ENCODE measurements at regions not wholly inside any gene's neighbourhood (a gene's known extent, or its start where the extent isn't known, plus 50 kb on each side); places are given as distances from the start of the nearest gene placed in this dataset.

DNA sequence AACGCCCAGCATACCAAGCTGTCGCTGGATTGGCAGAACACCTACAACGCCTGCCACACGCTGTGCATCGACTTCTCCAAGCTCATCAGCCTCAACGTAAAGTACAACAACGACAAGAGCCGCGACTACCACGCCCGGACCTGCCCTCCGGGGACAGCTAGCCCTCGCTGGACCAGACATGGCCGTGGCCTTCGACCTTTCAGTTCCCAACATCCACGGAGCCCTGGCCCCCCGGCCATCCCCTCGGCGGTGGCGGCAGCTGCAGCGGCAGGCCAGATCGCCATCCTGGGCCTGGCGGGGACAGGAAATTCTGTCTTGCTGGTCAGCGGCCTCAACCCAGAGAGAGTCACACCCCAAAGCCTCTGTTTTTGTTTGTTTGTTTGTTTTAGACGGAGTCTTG lies 132.6 kb upstream of the FUT8 start:
- no peak for DNase-seq (ENCODE audit: low read depth)

DNA sequence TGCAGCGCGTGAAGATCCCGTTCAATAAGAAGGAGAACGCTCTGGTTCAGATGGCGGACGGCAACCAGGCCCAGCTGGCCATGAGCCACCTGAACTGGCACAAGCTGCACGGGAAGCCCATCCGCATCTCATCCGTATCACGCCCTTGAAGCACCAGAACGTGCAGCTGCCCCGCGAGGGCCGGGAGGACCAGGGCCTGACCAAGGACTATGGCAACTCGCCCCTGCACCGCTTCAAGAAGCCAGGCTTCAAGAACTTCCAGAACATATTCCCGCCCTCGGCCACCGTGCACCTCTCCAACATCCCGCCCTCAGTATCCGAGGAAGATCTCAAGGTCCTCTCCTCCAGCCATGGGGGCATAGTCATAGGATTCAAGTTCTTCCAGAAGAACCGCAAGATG lies 131.9 kb upstream of the FUT8 start:
- no peak for DNase-seq (ENCODE audit: low read depth)

DNA sequence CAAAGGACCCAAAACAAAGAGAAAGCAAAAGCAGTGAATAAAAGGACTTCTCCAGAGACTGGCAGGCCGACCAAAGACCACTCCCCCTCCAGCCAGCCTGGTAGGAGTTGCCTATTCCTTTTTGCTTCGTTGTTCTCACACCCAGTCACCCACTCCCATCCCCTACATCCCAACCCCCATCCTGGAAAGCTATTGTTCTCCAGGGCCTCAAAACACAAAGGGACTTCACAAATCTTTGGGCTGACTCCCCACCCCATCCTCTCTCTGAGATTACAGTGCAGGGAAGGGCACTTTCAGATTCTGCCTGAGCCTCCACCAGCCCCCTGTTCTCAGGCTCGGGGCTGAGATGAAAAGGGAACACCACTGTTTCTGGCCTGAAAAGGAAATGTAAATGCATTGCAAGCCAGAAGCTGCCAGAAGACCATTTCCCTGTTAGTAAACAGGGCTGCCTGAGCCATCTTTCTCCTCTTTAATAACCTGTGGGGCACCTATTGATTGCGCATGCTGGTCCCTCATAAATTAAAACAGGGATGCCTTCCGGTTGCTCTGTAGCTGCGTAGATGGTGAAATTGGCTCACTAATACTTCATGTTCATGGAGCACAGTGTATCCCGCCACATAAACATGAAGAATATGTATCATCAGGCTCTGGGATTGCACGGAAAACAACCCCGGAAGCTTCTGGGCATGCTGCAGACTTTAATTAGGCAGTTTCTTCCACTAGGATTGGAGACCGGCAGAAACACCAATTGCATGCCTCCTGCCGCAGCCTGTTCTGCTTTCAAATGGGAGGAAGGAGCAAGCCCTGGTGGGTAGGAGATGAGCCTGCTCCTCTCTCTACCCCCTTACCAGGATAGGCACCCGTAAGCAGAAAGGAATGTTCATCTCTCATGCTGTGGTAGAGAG lies 130.3 kb upstream of the FUT8 start:
- DNase-seq (ENCODE audit: low read depth) = no peak

DNA sequence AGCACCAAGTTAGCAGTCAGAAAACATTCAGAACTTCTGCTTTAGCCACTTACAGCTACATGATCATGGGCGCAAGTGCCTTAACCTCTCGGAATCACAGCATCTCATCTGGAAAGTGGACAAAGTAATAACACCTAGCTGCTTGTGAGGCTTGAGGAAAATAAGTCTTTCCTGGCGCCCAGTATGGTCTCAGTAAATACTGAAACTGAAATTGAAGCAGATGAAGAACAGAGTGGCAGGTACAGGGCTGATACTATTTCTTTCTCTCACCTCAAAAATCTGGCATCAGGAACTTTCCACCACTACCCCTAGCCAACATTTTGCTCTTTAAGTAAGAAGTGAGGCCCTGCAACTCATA lies 129.7 kb upstream of the FUT8 start:
- no peak for DNase-seq (ENCODE audit: low read depth)

DNA sequence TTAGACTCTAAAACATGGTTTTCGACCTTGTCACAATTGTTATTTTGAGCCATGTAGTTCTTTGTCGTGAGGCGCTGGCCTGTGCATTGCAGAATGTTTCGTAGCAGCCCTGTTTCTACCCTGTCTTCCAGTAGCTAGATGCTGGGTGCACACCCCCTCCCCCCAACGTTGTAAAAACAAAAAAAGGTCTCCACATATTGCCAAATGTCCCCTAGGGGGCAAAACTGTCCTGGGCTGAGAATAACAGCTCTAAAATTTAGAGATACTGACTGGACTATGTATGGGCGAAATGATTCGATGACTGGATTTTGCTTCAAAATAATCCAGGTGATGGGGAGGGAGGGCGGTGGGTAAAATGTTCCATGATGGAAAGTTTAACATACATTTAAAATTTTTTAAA lies 126.1 kb upstream of the FUT8 start:
- no peak for DNase-seq (ENCODE audit: low read depth)

DNA sequence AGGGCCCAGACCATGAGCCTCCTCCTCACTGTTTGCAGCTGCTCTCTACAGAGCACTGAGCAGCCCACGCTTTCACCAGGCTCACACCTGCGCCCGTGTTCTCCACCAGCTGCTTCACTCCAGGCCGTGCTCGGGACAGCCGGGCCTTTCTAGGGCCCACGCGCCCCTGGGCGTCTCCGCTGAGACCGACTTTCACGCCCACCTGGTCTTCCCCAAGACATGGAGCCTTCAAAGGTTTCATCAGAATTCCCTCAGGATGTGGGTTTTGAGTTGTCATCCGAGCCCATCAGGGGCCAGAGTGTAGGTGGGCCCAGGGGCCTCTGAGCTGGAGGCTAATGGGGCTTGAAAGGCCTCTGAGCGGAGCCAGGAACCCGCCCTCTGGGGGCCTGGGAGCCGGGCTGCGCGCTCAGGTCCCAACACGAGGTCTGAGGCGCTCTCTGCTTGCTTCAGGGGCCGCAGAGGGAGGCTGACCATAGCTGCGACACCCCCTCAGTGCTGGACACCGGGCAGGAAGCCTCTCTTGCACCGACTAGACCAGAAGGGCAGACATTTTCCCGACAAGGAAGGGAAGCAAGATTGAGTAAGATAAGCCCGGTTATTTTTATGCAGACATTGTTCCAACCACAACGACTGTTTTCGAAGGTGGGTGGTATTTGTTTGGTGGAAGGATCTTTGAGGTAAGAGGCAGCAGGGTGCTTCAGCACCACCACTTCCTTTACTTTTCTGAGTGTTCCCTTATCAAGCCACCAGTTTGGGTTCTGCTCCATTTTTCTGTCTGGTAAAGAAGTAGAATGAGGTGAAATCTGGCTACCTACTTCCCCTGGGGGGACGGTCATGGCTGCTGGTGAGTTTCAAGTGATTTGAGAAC lies 125.0 kb upstream of the FUT8 start:
- no peak for DNase-seq (ENCODE audit: low read depth)

DNA sequence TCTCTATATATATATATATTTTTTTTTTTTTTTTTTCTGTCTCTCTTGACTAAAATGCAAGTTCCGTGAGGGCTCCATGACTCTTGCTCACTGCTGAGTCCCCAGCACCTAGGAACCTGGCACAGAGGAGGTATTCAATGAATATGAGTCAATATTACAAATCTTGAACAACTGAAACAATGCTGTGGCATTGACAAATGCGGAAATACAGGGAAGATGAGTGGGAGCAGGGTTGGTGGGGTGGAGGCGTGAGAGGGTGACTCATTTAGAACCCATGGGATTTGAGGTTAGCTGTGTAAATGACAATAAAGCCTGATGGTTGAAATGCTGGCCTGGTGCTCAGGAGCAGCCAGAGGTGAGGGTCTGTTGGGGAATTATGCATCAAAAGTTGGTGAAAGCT lies 121.7 kb upstream of the FUT8 start:
- no peak for DNase-seq (ENCODE audit: low read depth)

DNA sequence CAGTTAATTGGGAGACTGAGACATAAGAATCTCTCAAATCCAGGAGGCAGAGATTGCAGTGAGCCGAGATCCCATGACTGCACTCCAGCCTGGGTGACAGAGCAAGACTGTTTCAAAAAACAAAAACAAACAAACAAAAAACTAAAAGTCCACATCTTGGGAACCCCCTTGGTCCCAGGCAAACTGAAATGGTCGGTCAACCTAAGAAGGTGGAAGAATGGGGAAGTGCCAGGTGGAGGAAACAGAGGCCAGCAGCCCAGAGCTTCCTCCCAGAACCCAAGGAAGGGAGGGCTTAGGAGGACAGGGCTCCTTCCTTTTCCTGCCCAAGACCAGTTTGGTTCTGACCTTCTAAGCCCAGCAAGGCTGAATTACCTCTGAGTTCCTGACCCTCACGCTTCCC lies 121.0 kb upstream of the FUT8 start:
- DNase-seq (ENCODE audit: low read depth) = no peak

DNA sequence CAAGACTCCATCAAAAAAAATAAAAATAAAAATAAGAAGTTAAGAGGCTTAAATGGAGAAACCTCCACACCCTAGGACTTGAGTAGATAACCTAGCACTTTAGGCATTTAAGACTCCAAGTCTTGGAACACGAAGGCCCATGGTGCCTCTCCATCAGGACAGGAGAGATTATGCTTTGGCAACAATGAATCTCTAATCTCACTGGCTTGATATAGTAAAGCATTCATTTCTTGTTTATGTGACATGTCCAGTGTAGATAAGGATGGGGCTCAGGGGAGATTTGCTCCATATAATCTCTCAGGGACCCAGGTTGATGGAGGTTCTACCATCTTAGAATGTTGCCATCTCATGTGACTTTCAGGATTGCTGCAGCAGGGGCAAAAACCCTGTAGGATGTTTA lies 117.7 kb upstream of the FUT8 start:
- DNase-seq (ENCODE audit: low read depth) = no peak

DNA sequence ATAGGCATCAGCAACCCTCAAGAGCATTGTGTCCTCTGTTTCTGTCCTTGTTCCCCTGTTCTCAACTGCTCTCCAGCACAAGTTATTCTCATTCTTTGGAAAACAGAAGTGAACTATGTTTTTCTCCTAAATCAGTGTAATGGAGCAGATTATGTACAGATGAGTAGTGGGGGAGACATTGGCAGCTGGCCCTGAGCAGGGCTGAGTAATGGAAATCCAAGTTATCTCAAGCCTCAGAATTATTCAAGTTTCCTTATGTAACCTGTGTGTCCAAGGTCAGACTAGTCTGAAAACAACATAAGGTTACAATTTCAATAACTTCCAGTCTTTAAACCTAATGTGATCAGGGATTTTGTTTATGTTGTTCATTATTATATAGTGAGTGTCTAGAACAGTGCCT lies 116.1 kb upstream of the FUT8 start:
- no peak for DNase-seq (ENCODE audit: low read depth)

DNA sequence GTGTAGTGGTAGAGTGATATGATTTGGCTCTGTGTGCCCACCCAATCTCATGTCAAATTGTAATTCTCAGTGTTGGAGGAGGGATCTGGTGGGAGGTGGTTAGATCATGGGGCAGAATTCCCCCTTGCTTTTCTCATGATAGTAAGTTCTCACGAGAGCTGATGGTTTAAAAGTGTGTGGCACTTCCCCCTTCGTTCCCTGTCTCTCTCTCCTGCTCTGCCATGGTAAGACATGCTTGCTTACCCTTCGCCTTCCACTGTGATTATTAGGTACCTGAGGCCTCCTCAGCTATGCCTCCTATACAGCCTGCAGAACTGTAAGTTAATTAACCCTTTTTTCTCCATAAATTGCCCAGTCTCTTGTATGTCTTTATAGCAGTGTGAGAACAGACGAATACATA lies 115.7 kb upstream of the FUT8 start:
- DNase-seq (ENCODE audit: low read depth) = no peak

DNA sequence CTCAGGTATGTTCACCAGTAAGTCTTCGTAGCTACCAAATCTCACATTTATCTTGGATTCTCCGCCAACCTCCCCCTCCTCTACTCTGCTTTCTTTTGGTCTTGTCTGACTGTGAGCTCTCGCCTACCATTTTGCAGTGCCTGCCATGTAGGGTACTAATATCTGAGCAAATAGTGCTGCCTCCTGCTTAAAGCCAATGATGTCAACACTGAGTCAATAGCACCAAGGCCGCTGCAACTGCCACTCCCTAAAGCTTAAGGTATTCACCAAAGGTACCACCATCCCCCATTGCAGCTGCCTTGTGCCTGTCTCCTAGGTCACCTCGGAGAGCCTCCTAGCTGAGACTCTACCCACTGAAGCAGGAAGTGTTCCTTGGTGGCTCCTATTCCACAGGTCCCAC lies 114.8 kb upstream of the FUT8 start:
- no peak for DNase-seq (ENCODE audit: low read depth)

DNA sequence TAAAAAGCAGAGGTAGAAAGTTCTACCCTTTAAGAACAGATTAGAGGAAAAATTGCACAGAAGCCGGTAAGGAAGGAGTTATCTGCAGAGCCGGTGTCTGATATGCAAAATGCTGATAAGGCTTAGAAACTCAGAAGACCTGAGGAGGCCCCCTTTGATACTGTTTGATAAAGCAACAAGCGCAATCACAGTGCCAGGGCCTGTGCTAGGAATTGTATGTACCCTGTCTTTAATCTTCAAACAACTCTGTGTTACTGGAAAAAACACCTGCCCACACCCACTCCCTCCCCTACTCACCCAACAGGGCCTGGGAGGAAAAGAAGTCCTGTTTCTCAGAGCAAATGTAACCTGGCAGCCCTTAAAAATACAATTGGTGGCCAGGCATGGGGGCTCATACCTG lies 112.7 kb upstream of the FUT8 start:
- no peak for DNase-seq (ENCODE audit: low read depth)

DNA sequence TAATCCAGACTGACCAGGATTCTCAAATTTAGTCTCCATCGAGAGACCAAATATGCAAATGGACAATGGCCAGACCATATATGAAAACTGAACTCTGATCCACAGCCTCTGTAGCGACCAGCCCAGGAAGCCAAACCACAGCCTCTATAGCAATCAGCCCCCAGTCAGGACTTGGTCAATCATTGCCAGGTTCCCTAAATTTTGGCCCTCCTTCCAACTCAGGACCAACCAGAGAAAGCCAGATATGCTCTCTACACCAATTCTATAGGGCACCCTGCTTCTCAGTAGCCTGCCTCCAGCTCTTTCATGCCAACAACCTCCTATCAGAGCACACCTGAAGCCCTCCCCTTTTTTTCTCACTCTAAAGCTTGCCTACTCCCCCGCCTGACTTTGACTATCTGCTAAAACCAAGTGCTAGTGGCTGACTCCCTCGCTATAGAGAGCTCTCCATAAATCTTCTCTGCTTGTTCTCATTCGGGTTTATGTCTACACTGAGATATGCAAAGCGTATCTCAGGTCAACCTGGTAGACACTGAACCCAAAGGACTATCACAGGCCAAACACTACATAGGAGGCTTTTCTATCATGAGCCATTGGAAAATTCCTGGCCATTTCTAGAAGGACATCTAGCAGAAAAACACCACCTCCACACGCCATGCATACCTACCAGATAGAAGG lies 110.5 kb upstream of the FUT8 start:
- DNase-seq (ENCODE audit: low read depth) = no peak

DNA sequence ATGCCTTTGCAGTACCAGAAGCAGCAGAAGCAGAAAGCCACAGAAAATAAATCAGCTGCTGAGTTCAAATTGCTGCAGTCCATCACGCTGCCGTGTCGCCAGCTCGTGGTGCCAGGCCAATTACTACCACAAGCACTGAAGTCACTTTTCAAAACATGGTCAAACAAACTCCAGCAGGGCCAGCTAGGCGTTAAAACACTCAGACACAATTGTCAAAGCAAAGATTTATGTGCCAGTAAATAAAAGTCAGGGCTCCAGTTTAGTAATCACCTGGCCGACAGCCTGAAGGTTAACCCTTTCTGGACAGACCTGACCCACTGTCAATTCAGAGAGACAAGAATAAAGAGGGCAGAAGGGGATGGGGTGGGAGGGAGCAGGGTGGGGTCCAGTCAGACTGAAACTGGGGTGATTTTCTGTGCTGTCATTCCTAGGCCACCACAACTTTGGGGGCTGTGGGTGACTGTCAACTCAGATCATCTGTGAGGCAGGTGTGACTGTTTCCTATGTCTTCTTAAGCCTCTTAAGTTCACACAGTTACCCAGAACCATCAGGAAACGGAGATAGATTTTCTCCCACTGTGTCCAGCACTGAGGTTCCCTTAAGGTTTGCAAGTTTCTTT lies 109.8 kb upstream of the FUT8 start:
- DNase-seq (ENCODE audit: low read depth) = no peak

DNA sequence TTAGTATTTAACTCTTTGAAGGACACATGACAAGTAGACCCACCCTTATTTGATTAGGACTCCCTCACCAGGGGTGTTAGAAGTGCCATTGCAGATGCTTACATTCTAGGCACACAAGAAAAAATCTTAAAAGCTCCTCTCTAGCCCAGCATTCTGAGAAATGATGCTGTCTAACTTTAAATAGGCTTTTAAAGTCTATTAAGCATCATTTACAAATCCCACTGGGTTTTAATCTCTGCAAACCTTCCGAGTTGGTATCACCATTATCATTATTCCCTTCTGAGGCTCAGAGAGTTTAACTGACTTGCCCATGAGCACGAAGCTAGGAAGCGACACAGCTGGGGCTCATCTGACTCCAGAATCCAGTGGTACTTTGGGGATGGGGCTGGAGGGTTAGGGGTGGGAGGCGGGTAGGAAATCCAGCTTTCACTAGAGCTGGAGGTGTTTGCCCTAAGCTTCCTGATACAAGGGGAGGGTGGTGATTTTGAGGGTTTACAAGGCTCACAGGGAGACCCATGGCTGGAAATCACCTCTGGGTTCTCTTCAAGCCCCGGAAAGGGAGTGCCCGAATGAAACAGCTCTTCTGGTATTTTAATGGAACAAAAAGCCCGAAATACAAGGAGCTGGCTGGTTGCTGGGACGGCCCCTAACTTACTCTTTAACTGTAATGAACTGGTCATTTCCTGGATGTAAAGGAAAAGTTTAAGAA lies 109.2 kb upstream of the FUT8 start:
- no peak for DNase-seq (ENCODE audit: low read depth)

DNA sequence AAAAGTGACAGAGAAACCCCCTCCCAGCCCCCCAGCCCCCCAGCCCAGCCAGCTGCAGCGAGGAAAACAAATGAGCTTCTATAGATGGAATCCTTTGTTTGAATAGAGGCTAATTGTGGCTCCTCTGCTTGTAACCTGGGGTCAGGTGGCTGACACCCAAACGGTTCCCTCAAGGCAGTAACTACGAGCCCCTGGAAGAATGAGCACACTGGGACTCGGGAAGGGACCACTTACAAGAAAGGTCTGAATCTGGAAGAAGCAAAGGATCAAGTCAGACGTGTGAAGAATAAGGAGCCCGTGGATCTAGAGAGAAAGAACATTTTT lies 108.7 kb upstream of the FUT8 start:
- DNase-seq (ENCODE audit: low read depth) = no peak

DNA sequence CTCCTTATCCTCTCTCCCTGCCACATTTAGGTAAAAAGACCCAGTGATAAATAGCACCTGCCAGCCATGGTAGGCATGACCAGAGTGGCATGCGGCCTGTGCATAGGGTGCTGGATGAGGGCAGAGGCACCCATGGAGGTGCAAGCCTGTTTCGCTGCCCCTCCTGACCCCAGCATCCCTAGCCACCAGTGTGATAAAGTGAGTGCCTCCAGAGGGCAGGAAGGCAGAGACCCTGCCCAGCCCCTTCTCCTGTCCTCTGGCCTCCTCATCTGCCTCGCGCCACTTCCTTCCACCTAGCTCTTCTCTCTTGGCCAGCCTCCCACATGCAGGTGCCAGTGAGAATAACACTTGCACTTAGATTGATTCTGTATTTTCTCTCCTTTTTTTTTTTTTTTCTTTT lies 108.3 kb upstream of the FUT8 start:
- no peak for DNase-seq (ENCODE audit: low read depth)

DNA sequence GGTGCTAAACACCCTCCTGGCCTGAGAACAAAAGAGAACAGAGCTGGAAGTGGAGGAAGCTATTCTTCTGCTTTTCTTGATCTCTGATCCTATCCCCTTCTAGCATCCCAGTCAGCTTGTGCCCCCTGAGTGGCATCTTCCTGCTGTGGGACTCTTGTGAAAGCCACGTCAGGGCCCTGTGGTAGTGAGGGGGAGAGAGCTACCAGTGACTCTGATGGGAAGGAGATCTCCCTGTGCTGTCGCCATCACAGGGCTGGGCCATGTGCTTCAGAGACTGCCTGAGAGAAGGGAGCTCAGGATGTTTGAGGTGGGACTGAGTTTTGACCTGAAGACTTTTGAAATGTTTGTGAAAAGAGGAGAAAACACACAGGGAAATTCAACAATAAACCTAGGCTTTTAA lies 107.6 kb upstream of the FUT8 start:
- DNase-seq (ENCODE audit: low read depth) = no peak

DNA sequence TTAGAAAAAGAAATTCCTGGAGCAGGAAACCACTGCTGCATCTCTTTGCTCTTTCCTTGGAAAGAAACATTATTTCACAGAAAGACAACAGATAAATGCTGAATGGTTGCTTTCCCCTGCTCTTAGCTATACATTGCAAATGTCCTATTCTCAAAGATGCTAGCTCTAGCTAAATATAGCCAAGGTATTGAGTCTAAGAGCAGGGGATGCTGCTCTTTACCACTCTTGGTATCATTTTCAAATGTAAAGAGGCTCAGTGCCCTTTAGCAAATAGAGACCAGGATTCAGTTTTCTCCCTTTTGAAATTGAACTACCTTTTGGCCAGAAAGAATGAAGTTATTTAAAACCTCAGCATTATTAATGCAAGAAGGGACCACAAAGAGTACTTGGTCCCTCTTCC lies 104.0 kb upstream of the FUT8 start:
- DNase-seq (ENCODE audit: low read depth) = no peak

DNA sequence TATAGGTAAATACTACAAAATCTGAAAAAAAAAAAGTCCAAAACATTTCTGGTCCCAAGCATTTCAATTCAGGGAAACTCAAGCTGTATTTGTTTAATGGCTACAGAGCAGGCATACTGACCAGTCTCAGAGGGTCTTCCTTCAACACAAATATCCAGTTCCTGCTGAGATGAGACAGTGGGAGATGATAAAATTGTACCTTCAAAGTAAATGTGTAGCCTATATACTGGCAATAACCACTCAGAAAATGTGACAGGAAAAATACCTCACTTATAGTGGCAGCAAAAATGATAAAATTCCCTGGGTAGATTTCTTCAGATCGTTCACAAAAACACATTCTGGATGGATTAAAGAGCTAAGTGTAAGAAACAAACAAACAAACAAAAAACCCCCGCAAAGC lies 102.0 kb upstream of the FUT8 start:
- no peak for DNase-seq (ENCODE audit: low read depth)

DNA sequence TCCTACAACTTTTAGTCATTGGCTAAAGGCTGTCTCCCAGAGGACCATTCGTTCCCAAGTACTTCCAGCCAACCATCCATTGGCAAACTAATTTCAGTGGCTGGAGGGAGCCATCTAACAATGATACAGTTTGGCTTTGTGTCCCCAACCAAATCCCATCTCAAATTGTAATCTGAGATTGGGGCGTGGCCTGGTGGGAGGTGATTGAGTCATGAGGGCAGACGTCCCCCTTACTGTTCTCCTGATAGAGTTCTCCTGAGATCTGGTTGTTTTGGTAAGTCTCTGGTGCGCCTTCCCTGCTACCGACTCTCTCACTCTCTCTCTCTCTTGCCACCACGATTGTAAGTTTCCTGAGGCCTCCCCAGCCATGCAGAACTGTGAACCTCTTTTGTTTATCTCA lies 99.7 kb upstream of the FUT8 start:
- no peak for DNase-seq (ENCODE audit: low read depth)

Data from forelimb muscle (tissue), 1 donor.